Endothelial cell of umbilical vein (primary cell): ENCODE measurements at regions not wholly inside any gene's neighbourhood (a gene's known extent, or its start where the extent isn't known, plus 50 kb on each side); places are given as distances from the start of the nearest gene placed in this dataset. TPM values are rescaled to one million over a fixed set of nuclear protein-coding genes. Genes with fewer than 3 reads are reported as not detected.

Experiments
- BruUV-seq: library from RNA; stranded (reverse); fragments of 400-500 nt; replicated peaks from 2 replicates; lab custom pipeline; 2021; lab: Mats Ljungman, UMichigan
- CTCF ChIA-PET: fragments of 300-600, 350-600 bp; sonication (Branson Sonifier 250); formaldehyde crosslinking; loops from one replicate; lab custom pipeline; 2021; ENCODE audit warnings: antibody characterized with exemption, inconsistent platforms; lab: Charles Lee
- POLR2A ChIA-PET: fragments of 300-600, 350-600 bp; sonication (Branson Sonifier 250); formaldehyde crosslinking; loops from one replicate; lab custom pipeline; 2021; ENCODE audit warnings: antibody characterized with exemption, inconsistent platforms; lab: Charles Lee
- DNase-seq: peaks from one replicate; pipeline ENCODE4 v3.0.0-alpha.2; 2011; ENCODE audit warnings: low read depth, low spot score
- FAIRE-seq: peaks from 2 replicates; lab custom pipeline; 2011; peaks lifted over from hg19 to GRCh38; lab: Jason Lieb, UNC
- H2AFZ ChIP-seq: 2 replicates; pipeline ENCODE4 v1.6.0; 2012; ENCODE audit warnings: low read depth, low read length, control low read depth, inconsistent platforms
- H3K27ac ChIP-seq: 2 replicates; pipeline ENCODE4 v1.5.1; 2011; ENCODE audit warnings: low read depth, mild to moderate bottlenecking, control low read depth, low read length, moderate library complexity; ENCODE audit not compliant: insufficient read depth
- H3K27me3 ChIP-seq, 2 experiments: 2 replicates each; pipeline versions ENCODE4 v1.6.0 to v1.6.1; 2011; ENCODE audit warnings: low read length in 2 of 2, mixed read lengths in 1 of 2; ENCODE audit not compliant: control insufficient read depth in 2 of 2, insufficient read depth in 2 of 2
- H3K36me3 ChIP-seq, 2 experiments: 2 replicates in 1 of 2; 3 replicates in 1 of 2; pipeline ENCODE4 v1.5.1; 2011; ENCODE audit warnings: low read length in 2 of 2, mild to moderate bottlenecking in 1 of 2, moderate library complexity in 1 of 2; ENCODE audit not compliant: control insufficient read depth in 2 of 2, insufficient read depth in 2 of 2; ENCODE audit errors: extremely low read depth in 1 of 2
- H3K4me1 ChIP-seq: 3 replicates; pipeline ENCODE4 v1.5.1; 2011; ENCODE audit warnings: mild to moderate bottlenecking, low read length; ENCODE audit not compliant: control insufficient read depth, insufficient read depth; ENCODE audit errors: extremely low read depth
- H3K4me2 ChIP-seq: 2 replicates; pipeline ENCODE4 v1.6.1; 2011; ENCODE audit warnings: low read length, control low read depth, mixed read lengths; ENCODE audit not compliant: insufficient read depth
- H3K4me3 ChIP-seq, 3 experiments: fragments of 200-600 bp in 1 of 3; sonication (generic), shearing (Covaris generic) in 1 of 3; replicated peaks in 1 of 3; 2 replicates each; pipeline ENCODE4 v1.5.1; 2011 to 2016; ENCODE audit warnings: control low read depth in 3 of 3, low read length in 3 of 3, mild to moderate bottlenecking in 2 of 3, inconsistent platforms in 1 of 3, low read depth in 1 of 3, moderate library complexity in 1 of 3; ENCODE audit not compliant: insufficient read depth in 1 of 3
- H3K79me2 ChIP-seq: 2 replicates; pipeline ENCODE4 v1.6.0; 2012; ENCODE audit warnings: low read length, inconsistent platforms; ENCODE audit not compliant: control insufficient read depth, insufficient read depth
- H3K9ac ChIP-seq: replicated peaks from 2 replicates; pipeline ENCODE3; 2011; ENCODE audit warnings: low read length, control low read depth; ENCODE audit not compliant: insufficient read depth; ENCODE audit errors: extremely low read depth
- H3K9me1 ChIP-seq: replicated peaks from 3 replicates; pipeline ENCODE4 v1.6.0; 2011; ENCODE audit warnings: mild to moderate bottlenecking, low read length; ENCODE audit not compliant: control insufficient read depth, insufficient read depth; ENCODE audit errors: extremely low read depth
- H3K9me3 ChIP-seq: replicated peaks from 2 replicates; pipeline ENCODE4 v1.5.1; 2012; ENCODE audit warnings: low read length, inconsistent platforms; ENCODE audit not compliant: control insufficient read depth, insufficient read depth
- H4K20me1 ChIP-seq: replicated peaks from 2 replicates; pipeline ENCODE3; 2011; ENCODE audit warnings: mild to moderate bottlenecking, low read length; ENCODE audit not compliant: control insufficient read depth, insufficient read depth; ENCODE audit errors: extremely low read depth
- EZH2 ChIP-seq: IDR thresholded peaks from 2 replicates; pipeline ENCODE4 v1.6.1; 2012; ENCODE audit warnings: borderline replicate concordance, low read depth, mild to moderate bottlenecking, moderate library complexity, low read length, inconsistent platforms; ENCODE audit not compliant: severe bottlenecking
- GATA2 ChIP-seq: IDR thresholded peaks from 2 replicates; pipeline ENCODE4 v1.7.0; 2011; ENCODE audit warnings: low read depth, mild to moderate bottlenecking, moderate library complexity, mixed read lengths, low read length; ENCODE audit not compliant: insufficient read length, insufficient read depth
- dilution Hi-C: fragments of 300-500 bp; cut with MboI; formaldehyde crosslinking; loops from one replicate; pipeline ENCODE4 v1.15.0; 2019; ENCODE audit warnings: low sequenced_read_pairs; ENCODE audit not compliant: extremely low pct_ligation_motif_present
- intact Hi-C: fragments of 100-400 bp; cut with micrococcal nuclease; formaldehyde crosslinking; loops from one replicate; pipeline ENCODE4 v1.10.0; 2022
- small RNA-seq: library from RNA; depleted of rRNA; stranded (forward); fragments of <200 nt; gene quantifications from one replicate; pipeline ENCODE3, GENCODE V24; 2012; ENCODE audit warnings: low replicate concordance, low read depth; ENCODE audit not compliant: insufficient read depth, insufficient read length

DNA sequence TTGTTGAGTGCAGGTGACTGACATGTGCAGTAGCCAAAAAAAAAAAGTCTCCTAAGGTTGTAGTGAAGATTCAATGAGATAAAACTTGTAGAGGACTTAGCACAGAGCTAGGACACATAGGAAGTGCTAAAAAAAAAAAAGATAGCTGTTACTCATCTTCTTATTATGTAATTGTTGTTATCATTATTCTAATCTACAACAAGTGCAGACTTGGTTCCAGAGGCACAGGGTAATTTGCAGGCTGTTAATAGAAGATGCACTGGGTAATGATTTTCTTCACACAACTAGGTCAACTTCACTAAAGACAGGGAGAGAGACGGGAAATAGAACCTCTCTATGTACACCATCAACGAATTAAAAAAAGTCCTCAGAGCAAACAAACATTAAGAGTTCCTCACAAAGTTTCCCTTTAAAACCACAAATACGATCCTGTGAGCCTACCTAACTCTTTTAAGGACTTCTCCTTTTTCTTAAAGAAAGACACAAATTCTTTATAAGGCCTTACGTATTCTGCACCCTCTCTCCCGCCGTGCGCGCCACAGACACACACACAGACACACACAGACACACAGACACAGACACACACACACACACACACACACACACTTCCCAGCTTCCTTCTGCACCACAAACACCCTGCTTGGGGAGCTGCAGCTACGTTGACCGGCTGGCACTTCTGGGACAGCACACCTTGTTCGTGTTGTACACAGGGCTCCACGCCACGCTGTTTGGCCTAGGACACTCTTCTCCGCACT is 49.8 kb upstream of the GADD45A start:
- H4K20me1 ChIP-seq: no peaks in the 10 kb centered on the region
- H3K9me1 ChIP-seq: no peaks in the 10 kb centered on the region
- no peak overlapping the region for H3K9ac ChIP-seq
- POLR2A ChIA-PET: no interaction called here
- no peaks in the 10 kb centered on the region for H3K79me2 ChIP-seq
- FAIRE-seq: no peak
- no peak overlapping the region for H3K4me3 ChIP-seq
- H3K27me3 ChIP-seq: no peaks in the 10 kb centered on the region
- H2AFZ ChIP-seq: no peak overlapping the region
- BruUV-seq: no TSS peak
- TF ChIP-seq EZH2: no peak
- TF ChIP-seq GATA2: no peak
- dilution Hi-C loops (no loop called here), intact Hi-C loops (no loop called here)
- no peak for DNase-seq
- H3K27ac ChIP-seq: no peak overlapping the region
- CTCF ChIA-PET: no interaction called here
- no peaks in the 10 kb centered on the region for H3K36me3 ChIP-seq
- H3K4me1 ChIP-seq: peaks cover 5% of the 10 kb centered on the region
- H3K9me3 ChIP-seq: no peaks in the 10 kb centered on the region
- no peak overlapping the region for H3K4me2 ChIP-seq

Small RNAs in the stretch of these regions (small RNA-seq; reads per million reads assigned to genes)
- gene RNU6-1031P: not detected
